ENCODE measurements at regions not wholly inside any gene's neighbourhood (a gene's known extent, or its start where the extent isn't known, plus 50 kb on each side); places are given as distances from the start of the nearest gene placed in this dataset.
"Not testable (repeated sequence)": the region's sequence is repeated elsewhere in the genome, so short reads cannot be mapped to it uniquely, and the experiment has no call there.

GRCh38 chr12:111123390-111123789, 203.0 kb upstream of the MYL2 start:
- H3K4me3 Mint-ChIP-seq: no peak overlapping the region
- TF ChIP-seq CTCF (conservative IDR thresholded peaks at IDR 0.05): no peak
- no peaks in the 10 kb centered on the region for H3K36me3 Mint-ChIP-seq (ENCODE audit: low read depth)
- no peaks in the 10 kb centered on the region for H3K27me3 Mint-ChIP-seq (ENCODE audit: low read depth)
- H3K27ac Mint-ChIP-seq (ENCODE audit: unreplicated experiment): no peak overlapping the region
- no peaks in the 10 kb centered on the region for H3K9me3 Mint-ChIP-seq
- DNase-seq (ENCODE audit: low read depth, low spot score): no peak
- H3K4me1 Mint-ChIP-seq: peaks cover 12% of the 10 kb centered on the region

DNA sequence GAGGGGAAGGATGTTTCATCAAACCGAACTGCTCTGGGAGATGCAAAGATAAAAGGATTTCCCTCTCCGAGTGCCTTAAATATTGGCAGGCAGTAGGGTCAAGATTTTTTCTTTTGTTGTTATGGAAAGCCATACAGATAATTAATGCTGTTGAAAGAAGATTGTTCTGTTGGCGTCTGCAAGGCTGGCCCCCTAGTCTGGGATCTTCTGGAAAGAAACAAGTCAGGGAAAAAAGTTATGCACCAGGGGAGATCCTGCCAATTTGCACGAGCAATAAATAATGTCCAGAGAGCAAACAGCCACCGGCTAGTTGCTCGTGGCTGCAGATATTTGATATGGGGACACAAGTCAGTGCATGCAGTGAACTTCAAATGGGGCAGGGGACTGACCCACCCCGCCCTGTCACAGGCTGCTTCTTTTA, 202.1 kb upstream of the MYL2 start:
- no peak overlapping the region for H3K4me3 Mint-ChIP-seq
- DNase-seq (ENCODE audit: low read depth, low spot score): no peak
- peak overlapping the region; percentile 47 for H3K27ac Mint-ChIP-seq (ENCODE audit: unreplicated experiment)
- H3K27me3 Mint-ChIP-seq (ENCODE audit: low read depth): no peaks in the 10 kb centered on the region
- no peaks in the 10 kb centered on the region for H3K36me3 Mint-ChIP-seq (ENCODE audit: low read depth)
- no peaks in the 10 kb centered on the region for H3K9me3 Mint-ChIP-seq
- peaks cover 12% of the 10 kb centered on the region for H3K4me1 Mint-ChIP-seq
- no peak for TF ChIP-seq CTCF (conservative IDR thresholded peaks at IDR 0.05)

DNA sequence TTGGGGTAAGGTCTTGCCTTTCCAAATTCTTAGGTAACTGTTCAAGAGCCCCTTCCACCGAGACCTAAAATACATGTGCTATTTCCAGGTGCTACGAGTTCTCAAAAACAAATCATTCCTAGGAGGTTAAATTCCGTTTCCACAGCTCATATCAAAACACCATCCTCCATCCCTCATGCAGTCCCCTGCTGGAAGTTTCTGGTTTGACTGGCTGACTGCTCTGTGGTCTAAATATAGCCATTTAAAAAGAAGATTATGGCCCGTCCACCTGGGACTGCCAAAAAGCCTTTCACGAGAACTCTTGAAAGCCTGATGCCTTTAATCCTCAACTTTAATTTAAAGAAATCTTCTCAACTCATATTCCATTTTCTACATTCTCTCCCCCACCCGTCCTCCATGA, 201.5 kb upstream of the MYL2 start:
- TF ChIP-seq CTCF (conservative IDR thresholded peaks at IDR 0.05): peak; percentile 38
- Mint-ChIP-seq H3K9me3 (no peaks in the 10 kb centered on the region), H3K4me3 (no peak overlapping the region), H3K4me1 (peaks cover 12% of the 10 kb centered on the region), H3K27ac (ENCODE audit: unreplicated experiment) (no peak overlapping the region), H3K36me3 (ENCODE audit: low read depth) (no peaks in the 10 kb centered on the region), H3K27me3 (ENCODE audit: low read depth) (no peaks in the 10 kb centered on the region)
- no peak for DNase-seq (ENCODE audit: low read depth, low spot score)

DNA sequence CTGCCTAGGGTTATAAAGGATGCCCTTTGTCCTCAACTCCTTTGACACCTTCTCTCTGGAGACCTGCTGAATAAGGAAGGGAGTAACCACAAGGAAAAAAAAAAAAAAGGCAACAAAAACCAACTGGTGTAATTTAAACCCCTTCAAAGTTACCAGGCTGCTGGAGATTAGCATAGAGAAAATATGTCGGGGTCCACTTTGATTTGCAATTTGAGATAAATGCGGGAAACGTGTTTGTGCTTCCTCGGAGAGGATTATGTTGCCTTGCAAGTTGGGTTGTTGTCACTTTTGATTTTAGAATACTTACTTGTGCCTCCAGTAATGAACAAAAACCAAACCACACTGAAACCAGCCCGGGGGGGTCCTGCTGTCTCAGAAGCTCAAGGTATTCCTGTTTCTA, 200.2 kb upstream of the MYL2 start:
- H3K27ac Mint-ChIP-seq (ENCODE audit: unreplicated experiment): no peak overlapping the region
- no peak overlapping the region for H3K4me3 Mint-ChIP-seq
- peaks cover 12% of the 10 kb centered on the region for H3K4me1 Mint-ChIP-seq
- no peaks in the 10 kb centered on the region for H3K27me3 Mint-ChIP-seq (ENCODE audit: low read depth)
- no peaks in the 10 kb centered on the region for H3K9me3 Mint-ChIP-seq
- DNase-seq (ENCODE audit: low read depth, low spot score): no peak
- TF ChIP-seq CTCF (conservative IDR thresholded peaks at IDR 0.05): no peak
- H3K36me3 Mint-ChIP-seq (ENCODE audit: low read depth): no peaks in the 10 kb centered on the region

DNA sequence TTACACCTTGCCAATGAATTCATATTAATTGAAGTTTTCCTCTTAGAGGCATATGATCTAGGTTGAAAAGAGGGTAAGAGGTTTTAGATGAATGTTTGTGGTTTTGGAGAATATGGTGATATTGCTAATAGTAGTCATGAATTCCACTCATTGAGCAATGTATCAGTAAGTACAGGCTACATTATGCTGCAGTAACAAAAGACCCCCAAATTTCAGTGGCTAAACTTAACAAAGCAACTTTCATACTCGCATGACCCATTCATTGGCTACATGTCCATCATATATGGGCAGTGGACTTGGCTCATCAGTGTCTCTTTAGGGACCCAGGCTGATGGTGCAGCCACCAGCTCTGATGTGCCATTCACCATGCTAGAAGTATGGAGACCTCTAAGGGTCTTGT, 196.6 kb upstream of the MYL2 start:
- peaks cover 2% of the 10 kb centered on the region for H3K9me3 Mint-ChIP-seq
- H3K36me3 Mint-ChIP-seq (ENCODE audit: low read depth): peaks cover 3% of the 10 kb centered on the region
- no peak overlapping the region for H3K27ac Mint-ChIP-seq (ENCODE audit: unreplicated experiment)
- no peak for TF ChIP-seq CTCF (conservative IDR thresholded peaks at IDR 0.05)
- DNase-seq (ENCODE audit: low read depth, low spot score): no peak
- H3K27me3 Mint-ChIP-seq (ENCODE audit: low read depth): peaks cover 3% of the 10 kb centered on the region
- H3K4me3 Mint-ChIP-seq: no peak overlapping the region
- H3K4me1 Mint-ChIP-seq: peaks cover 3% of the 10 kb centered on the region

DNA sequence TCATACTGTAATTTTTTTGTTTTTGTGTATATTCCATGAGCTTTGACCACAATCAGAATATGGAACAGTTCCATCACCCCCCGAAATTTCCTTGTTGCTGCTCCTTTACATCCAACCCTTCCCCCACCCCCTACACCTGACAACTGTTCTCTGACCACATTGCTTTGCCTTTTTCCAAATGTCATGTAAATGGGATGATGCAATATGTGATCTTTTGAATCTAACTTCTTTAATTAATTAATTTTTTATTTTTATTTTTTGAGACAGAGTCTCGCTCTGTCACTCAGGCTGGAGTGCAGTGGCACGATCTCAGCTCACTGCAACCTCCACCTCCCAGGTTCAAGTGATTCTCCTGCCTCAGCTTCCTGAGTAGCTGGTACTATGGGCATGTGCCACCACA, 192.9 kb upstream of the MYL2 start:
- not testable (repeated sequence) for H3K27ac Mint-ChIP-seq (ENCODE audit: unreplicated experiment); H3K27me3 Mint-ChIP-seq (ENCODE audit: low read depth); H3K4me1 Mint-ChIP-seq; DNase-seq (ENCODE audit: low read depth, low spot score); H3K36me3 Mint-ChIP-seq (ENCODE audit: low read depth); H3K9me3 Mint-ChIP-seq; H3K4me3 Mint-ChIP-seq

Measured in neural crest cell (in vitro differentiated cells).